ENCODE measurements at regions not wholly inside any gene's neighbourhood (a gene's known extent, or its start where the extent isn't known, plus 50 kb on each side); places are given as distances from the start of the nearest gene placed in this dataset.

GRCh38 chr11:134742956-134743819, 331.1 kb upstream of the B3GAT1 start:
- no peak for DNase-seq (ENCODE audit: low spot score)

- peak; percentile 72 for DNase-seq (ENCODE audit: low spot score)
Measured at GRCh38 chr11:134742224-134742612, 330.2 kb upstream of the B3GAT1 start.

GRCh38 chr11:134741453-134742223, 329.6 kb upstream of the B3GAT1 start:
- peak; percentile 81 for DNase-seq (ENCODE audit: low spot score)

GRCh38 chr11:134740590-134741261, 328.7 kb upstream of the B3GAT1 start:
- DNase-seq (ENCODE audit: low spot score), result no peak

GRCh38 chr11:134739136-134739535, 327.1 kb upstream of the B3GAT1 start:
- no peak for DNase-seq (ENCODE audit: low spot score)

- DNase-seq (ENCODE audit: low spot score), result no peak
Measured at GRCh38 chr11:134738581-134738980, 326.5 kb upstream of the B3GAT1 start.

- DNase-seq (ENCODE audit: low spot score), result no peak
Measured at GRCh38 chr11:134737563-134738510, 325.8 kb upstream of the B3GAT1 start.

- DNase-seq (ENCODE audit: low spot score), result peak; percentile 37
Measured at GRCh38 chr11:134736251-134736947, 324.4 kb upstream of the B3GAT1 start.

- DNase-seq (ENCODE audit: low spot score), result no peak
Measured at GRCh38 chr11:134734894-134735293, 322.9 kb upstream of the B3GAT1 start.

- DNase-seq (ENCODE audit: low spot score), result peak; percentile 54
Measured at GRCh38 chr11:134734141-134734845, 322.3 kb upstream of the B3GAT1 start.

GRCh38 chr11:134733646-134734045, 321.6 kb upstream of the B3GAT1 start:
- DNase-seq (ENCODE audit: low spot score), result no peak

GRCh38 chr11:134731213-134731961, 319.3 kb upstream of the B3GAT1 start:
- DNase-seq (ENCODE audit: low spot score), result no peak

GRCh38 chr11:134730561-134731212, 318.6 kb upstream of the B3GAT1 start:
- no peak for DNase-seq (ENCODE audit: low spot score)

- no peak for DNase-seq (ENCODE audit: low spot score)
Measured at GRCh38 chr11:134730101-134730500, 318.1 kb upstream of the B3GAT1 start.

- DNase-seq (ENCODE audit: low spot score), result no peak
Measured at GRCh38 chr11:134728186-134728585, 316.1 kb upstream of the B3GAT1 start.

GRCh38 chr11:134727636-134728035, 315.6 kb upstream of the B3GAT1 start:
- DNase-seq (ENCODE audit: low spot score), result no peak

GRCh38 chr11:134727204-134727603, 315.2 kb upstream of the B3GAT1 start:
- DNase-seq (ENCODE audit: low spot score), result no peak

GRCh38 chr11:134725716-134726639, 313.9 kb upstream of the B3GAT1 start:
- no peak for DNase-seq (ENCODE audit: low spot score)

Measured in hepatic stellate cell (primary cell).